ENCODE measurements at regions not wholly inside any gene's neighbourhood (a gene's known extent, or its start where the extent isn't known, plus 50 kb on each side); places are given as distances from the start of the nearest gene placed in this dataset.
A peak's percentile ranks its signal among the peaks of the same experiment; 100 is the strongest.

DNA sequence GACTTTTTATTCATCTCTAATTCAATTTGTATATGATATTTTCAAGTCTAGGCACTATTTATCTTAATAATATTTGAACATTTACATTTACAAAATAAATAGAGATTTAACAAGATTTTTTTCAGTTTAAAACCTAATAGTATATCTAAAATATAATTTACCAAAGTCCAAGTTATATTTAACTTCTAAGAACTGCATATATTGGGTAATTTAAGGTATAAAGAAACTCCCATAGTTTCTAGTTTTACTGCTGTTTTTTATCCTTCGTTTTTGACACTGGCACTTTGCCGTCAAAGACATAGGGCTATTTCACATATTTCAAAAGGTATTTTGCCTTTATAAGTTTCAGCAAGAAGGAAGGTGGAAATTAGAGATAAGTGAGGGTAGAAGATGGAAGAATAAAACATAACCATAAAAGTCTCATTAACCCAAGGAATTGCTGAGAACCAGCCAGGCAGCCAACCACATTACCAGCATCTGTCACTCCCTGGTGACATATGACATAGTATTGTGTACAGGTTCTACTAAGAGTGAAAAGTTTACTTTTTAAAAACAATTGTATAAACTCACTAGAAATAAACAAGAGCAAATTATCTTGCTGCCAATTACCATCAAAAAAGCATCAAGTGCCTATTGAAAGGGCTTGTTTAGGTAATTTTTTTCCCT lies 251.5 kb downstream of the NSUN3 start:
- TF ChIP-seq, protein P1, sequence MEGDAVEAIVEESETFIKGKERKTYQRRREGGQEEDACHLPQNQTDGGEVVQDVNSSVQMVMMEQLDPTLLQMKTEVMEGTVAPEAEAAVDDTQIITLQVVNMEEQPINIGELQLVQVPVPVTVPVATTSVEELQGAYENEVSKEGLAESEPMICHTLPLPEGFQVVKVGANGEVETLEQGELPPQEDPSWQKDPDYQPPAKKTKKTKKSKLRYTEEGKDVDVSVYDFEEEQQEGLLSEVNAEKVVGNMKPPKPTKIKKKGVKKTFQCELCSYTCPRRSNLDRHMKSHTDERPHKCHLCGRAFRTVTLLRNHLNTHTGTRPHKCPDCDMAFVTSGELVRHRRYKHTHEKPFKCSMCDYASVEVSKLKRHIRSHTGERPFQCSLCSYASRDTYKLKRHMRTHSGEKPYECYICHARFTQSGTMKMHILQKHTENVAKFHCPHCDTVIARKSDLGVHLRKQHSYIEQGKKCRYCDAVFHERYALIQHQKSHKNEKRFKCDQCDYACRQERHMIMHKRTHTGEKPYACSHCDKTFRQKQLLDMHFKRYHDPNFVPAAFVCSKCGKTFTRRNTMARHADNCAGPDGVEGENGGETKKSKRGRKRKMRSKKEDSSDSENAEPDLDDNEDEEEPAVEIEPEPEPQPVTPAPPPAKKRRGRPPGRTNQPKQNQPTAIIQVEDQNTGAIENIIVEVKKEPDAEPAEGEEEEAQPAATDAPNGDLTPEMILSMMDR (IDR thresholded peaks at IDR 0.05; ENCODE audit: insufficient read depth, missing control alignments): no peak
- DNase-seq (ENCODE audit: insufficient read length, low spot score) (no peak), FAIRE-seq (no peak)

DNA sequence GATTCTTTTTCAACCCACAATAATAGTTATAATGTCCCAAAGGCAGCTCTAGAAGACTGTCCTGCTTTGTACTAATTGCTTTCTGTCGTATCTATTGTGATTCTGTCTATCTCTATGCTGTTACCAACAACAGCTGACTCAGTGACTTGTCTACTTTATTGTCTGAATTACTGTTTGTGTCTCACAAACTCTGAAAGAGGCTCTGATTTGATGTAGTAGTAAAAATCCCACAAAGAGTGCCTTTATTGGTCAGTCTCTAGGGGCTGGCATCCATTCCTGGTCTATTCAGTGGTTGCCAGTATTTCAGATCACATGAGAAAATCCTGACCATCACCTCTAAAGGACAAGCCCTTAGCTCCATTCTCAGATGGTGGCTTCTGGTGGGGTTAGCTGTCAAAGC lies 254.2 kb downstream of the NSUN3 start:
- FAIRE-seq: no peak
- TF ChIP-seq, protein P1 (IDR thresholded peaks at IDR 0.05; ENCODE audit: insufficient read depth, missing control alignments): no peak

DNA sequence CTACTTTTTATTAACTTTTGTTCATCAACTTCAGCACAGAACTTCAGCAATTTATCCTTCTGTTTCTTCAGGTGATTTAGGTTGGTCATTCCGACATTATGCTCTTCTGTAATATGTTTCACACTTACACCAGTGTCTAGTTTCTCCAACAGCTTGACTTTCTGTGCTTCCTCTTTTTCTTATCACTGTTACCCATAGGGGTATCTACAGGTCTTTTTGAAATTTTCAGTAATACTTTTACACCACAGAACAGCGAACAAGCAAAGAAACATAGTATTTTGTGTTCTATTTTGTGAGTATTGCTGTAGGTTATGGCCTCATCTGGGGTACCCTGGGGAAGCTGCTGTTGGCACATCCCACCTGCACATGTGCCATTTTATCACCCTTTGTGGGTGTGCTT lies 260.7 kb downstream of the NSUN3 start:
- TF ChIP-seq, protein P1 (IDR thresholded peaks at IDR 0.05; ENCODE audit: insufficient read depth, missing control alignments): no peak
- FAIRE-seq: no peak
- DNase-seq (ENCODE audit: insufficient read length, low spot score): no peak

More for the DNA sequence above, 254.2 kb downstream of the NSUN3 start:
- no peak for DNase-seq (ENCODE audit: insufficient read length, low spot score)

DNA sequence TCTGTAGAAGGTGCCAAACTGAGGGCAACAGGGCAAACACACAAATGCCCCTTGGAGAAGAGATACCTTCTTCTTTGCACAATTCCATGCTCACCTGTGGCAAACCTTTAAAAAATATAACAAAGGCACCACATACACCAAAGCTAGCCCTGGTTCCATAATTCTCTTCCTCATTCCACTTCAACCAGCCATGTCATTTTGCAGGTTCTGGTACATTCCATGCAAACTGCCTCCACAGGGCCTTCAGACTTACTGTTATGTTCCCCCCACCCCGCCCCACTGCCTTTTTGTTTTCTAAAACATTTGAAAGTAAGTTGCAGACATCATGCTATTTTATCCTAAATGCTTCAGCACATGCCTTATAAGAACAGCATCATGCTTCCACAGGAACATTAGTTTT lies 269.0 kb downstream of the NSUN3 start:
- TF ChIP-seq, protein P1 (IDR thresholded peaks at IDR 0.05; ENCODE audit: insufficient read depth, missing control alignments): no peak
- no peak for FAIRE-seq
- no peak for DNase-seq (ENCODE audit: insufficient read length, low spot score)

DNA sequence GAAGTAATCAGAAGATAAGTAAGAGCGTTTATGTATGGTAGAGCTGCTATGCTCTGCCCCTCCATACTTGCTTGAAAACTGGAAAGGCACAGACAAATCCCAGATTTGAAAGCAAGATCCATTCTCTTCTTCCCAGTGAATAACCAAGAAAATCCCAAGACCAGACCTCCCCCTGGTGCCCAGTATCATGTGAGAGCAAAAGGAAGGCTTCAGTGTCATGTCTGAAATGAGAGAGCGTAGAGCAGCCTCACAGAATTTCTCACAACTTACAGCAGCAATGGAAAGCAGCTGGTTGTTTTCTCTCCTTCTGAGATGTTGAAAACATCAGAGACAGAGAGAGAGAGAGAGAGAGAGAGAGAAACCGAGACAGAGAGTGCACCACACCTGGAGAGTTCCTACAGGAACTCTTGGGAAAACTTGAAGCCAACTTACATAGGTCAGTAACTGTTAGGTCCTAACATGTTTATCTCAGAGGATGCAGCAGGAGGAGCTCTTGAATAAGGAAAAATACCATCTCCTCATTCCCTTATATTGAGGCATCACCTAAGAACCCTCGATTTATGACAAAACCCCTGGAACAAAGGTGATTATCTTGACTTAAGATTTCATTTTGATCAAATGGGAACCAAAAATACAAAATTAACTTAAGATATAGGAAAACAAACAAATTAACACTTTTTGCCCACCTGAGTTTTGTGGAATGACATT lies 273.3 kb downstream of the NSUN3 start:
- FAIRE-seq: no peak
- DNase-seq (ENCODE audit: insufficient read length, low spot score): no peak
- TF ChIP-seq, protein P1 (IDR thresholded peaks at IDR 0.05; ENCODE audit: insufficient read depth, missing control alignments): peak; percentile 65

DNA sequence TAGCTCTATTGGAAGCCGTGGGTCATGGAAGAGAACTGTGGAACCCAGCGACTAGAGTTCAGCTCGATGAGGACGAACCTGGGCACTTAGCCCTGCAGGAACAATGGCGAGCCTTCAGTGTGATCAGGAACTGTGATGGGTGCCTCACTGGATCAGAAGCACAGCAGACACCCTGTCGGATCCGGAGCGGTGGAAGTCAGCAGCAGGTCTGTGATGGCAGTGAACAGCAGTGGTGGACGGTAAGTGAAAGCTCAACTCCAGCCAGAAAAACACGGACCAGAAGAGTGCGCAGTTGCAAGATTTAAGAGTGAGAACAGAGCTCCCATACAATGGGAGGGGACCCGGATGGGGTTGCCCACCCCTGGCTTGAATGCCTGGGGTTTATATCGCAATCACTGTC lies 282.2 kb downstream of the NSUN3 start:
- TF ChIP-seq, protein P1 (IDR thresholded peaks at IDR 0.05; ENCODE audit: insufficient read depth, missing control alignments): no peak
- FAIRE-seq (no peak), DNase-seq (ENCODE audit: insufficient read length, low spot score) (no peak)

DNA sequence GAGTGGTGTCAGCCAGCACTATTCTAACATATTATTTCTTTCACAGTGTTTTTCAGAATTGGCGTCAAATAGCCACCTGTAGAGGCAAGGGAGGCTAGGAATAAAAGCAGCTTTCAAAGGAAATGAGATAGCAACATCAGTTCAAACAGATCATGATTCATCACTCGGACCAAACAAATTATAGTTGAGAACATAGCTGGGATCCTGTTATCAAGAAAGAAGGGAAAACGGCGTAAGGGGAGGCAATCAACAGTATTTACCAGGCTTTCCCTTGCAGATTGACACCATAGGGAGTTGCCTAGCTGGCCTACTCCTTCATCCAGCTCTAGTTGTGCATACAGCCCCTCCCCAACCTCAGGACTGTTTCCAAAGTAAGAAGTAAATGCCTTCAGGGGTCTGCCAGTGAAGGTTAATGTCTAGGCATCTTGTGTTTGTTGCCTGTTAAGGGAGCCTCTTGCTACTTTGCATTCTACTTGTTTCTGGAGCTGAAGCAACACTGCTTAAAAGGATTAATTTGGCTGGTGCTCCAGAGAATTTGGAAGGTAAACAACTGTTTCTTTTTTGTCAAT lies 286.5 kb downstream of the NSUN3 start:
- FAIRE-seq: no peak
- TF ChIP-seq, protein P1 (IDR thresholded peaks at IDR 0.05; ENCODE audit: insufficient read depth, missing control alignments): no peak

More for the DNA sequence above, 286.5 kb downstream of the NSUN3 start:
- no peak for DNase-seq (ENCODE audit: insufficient read length, low spot score)
